ENCODE measurements at regions not wholly inside any gene's neighbourhood (a gene's known extent, or its start where the extent isn't known, plus 50 kb on each side); places are given as distances from the start of the nearest gene placed in this dataset.

GRCh38 chr17:33352526-33352925 lies 59.4 kb upstream of the ASIC2 start:
- DNase-seq = no peak

- no peak for DNase-seq
These were observed 63.2 kb upstream of the ASIC2 start for GRCh38 chr17:33356266-33356665.

GRCh38 chr17:33363475-33363874 lies 70.4 kb upstream of the ASIC2 start:
- DNase-seq = no peak

DNA sequence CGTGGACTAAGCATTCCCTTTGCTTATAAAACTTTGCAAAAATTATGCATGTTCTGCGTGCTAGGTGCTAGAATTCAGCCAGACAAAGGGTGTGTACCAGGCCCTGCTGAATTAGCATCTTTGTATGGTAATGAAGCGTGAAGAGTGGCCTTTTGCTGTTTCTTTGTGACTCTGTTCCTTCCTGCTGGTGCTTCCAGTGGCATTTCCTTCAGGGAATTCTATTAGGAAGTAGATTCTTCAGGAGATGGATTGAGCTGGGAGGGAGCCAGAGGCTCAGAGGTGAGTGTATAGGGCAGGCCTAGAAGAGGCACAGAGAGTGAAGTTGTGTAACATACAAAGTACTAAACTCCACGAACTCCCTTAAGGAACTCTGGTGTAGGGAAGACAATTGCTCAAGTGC lies 73.9 kb upstream of the ASIC2 start:
- DNase-seq = no peak

DNA sequence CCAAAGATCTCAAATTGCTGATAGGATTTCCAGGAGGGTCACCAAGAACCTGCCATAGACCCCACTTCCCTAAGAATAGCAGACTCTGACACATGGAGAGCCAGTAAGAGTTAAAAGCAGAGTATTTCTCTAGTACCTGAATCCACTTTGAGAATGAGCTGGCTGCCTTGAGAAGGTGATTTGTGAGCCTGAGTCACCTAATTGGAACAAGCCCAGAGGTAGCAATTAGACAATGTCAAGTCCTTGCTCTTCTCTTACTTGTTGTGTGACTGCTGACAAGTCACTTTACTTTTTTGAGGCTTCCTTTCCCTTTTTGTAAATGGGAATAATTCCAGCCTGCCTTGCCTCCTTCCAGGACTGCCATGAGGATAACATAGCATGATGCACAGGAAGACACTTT lies 76.1 kb upstream of the ASIC2 start:
- no peak for DNase-seq

DNA sequence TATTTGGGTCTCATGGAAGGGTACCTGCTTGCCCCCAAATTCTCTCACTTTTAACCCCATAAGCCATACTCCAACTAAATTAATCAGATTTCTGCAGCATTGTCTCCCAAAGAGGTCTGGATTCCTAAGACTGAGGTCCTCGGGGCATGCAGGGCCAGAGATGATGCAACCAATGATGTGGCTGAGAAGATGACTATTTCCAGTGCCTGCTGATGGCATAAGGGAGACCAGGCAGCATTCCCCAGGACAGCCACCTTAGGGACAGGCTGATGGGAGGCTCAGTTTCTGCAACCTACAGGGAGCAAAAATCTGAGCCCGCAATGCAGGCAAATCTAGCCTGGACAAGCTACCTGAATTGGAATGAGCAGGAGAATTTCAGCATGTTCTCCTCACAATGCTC lies 76.8 kb upstream of the ASIC2 start:
- DNase-seq = no peak

DNA sequence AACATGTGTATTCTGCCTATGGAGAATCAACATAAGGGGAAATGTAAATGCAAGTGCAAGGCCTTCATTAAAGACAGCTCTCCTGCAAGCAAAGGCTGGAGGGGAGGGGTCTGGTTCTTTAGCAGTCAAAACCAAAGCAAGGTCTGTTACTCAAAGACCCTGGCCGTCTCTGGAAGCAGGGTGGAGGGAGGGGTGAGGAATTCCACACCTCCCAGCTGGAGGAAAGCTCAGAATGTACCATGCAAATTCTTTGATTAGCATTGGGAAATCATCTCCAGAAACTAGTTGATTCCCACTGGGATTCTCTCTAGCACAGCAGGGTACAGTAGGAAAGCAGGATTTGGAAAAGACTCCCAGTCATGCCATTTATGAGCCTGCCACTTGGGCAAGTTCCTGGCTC lies 77.3 kb upstream of the ASIC2 start:
- no peak for DNase-seq

- DNase-seq = no peak
These were observed 78.3 kb upstream of the ASIC2 start for GRCh38 chr17:33371377-33371776.

DNA sequence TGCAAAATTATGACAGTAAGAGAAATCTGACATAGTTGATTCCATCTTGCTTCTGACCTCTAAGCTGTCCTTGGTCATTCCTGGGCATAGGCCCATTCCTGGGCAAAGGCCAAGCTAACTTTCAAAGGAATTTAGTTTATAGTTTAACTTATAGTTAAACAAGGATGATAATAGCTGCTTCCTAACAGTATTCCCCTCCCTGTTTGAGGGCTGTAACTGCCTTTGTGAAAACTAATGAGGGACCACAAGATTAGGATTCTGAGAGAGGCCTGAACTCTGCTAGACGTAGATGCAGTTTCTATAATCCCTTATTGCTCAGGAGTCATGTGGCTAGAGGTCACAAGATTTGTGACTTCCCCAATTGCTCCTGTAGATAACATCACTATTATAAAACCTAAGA lies 80.2 kb upstream of the ASIC2 start:
- no peak for DNase-seq

DNA sequence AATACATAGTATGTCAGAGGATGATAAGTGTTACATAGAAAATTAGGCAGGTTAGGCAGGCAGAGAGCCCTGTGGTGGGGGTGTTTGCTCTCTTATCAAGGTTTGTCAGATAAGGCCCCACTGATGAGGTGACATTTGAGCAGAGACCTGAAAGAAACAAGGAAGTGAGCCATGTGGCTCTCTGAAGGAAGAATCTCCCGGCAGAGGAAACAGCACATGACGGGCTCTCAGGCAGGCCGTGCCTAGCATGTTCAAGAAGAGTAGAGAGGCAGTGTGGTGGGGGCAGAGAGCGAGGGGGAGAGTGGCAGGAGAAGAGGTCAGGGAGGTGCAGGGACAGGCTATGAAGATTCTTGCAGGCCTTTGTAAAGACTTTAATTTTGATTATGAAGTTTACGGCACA lies 82.0 kb upstream of the ASIC2 start:
- no peak for DNase-seq

DNA sequence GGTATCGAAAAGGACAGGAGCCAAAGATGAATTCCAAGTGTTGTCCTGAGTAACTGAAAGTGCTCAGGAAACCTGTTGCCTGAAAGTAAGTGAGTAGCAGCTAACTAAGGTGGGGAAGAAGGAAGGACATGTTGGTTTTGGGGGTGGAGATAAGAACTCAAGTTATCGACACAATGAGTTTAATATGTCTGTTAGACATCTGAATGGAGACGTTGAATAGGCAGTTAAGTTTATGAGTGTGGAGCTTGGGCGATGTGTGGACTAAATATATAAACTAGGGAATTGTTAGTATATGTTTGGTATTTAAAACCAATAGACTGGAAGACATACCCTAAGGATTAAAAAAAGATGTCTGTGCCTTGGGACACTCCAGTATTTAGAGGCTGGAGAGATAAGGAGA lies 82.7 kb upstream of the ASIC2 start:
- no peak for DNase-seq

DNA sequence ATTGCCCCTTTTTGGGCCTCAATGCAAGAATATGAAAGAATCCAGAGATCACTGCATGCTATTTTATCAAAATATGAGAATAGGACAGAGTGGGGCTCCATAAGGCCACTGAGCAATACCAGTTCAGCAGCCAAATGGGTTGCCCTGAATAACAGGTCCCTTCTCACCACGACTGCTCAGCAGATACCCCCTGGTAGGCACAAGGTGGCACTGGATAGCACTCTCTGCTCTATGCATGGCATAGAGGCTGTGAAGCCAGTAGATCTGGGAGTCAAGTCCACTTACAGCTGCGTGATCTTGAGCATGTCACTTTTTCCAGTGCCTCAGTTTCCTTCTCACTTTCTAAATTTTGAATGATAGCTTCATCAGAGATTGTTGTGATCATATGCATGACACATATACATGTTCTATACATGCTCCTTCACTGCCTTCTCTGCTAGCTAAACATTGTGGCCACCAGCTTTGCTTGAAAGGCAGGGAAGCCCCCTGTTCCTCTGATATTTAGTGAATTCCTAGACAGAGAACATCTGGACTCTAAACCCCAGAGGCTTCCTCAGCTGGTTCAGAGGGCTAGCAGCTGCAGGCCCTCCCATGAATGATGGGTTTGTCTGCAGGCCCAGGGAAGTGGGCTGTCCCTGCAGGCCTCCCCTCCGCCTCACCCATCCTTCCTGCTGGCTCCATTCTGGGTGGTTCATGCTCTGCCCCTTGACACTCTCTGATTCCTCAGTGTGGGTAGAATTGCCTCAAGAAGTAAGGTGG lies 84.9 kb upstream of the ASIC2 start:
- DNase-seq = no peak

DNA sequence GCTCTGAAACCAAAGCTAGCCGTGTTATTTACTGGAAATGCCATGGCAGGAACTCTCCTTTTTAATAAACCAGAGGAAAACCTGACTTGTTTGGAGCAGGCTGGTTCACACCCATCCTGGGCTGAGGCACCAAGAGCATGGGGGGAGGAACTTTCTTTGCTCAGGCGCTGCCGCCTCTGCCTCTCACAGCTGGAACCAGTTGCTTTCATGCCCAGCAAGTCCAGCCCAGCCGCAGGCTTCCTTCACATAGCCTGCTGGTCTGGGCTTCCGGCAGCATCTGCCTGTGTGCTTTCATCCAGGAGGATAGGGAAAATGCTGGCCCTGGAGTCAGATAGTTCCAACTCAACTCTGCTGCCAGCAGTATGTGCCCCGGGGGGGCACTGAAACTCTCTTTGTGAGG lies 88.1 kb upstream of the ASIC2 start:
- no peak for DNase-seq

- DNase-seq = no peak
These were observed 90.5 kb upstream of the ASIC2 start for GRCh38 chr17:33383488-33384023.

DNA sequence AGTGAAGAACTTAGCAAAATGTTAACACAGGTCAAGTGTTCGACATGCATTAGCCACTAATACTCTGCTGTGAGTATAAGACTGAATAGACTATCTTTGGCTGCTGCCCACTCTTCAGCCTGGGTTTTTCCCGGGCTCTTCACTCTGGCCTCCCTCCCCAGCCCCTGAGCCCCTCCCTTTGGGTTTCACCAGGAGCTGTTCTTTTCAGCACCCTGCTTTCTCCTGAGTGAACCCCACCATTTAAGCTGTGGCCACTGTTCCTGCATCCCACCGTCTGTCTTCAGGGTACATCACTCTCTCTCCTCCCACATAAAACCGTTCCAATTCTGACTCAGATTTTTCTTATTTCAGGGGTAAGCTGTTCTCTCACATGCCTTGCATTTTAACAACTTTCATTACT lies 92.0 kb upstream of the ASIC2 start:
- DNase-seq = no peak

- DNase-seq = no peak
These were observed 92.6 kb upstream of the ASIC2 start for GRCh38 chr17:33385713-33386112.

- no peak for DNase-seq
These were observed 94.3 kb upstream of the ASIC2 start for GRCh38 chr17:33387406-33387805.

- DNase-seq = no peak
These were observed 96.5 kb upstream of the ASIC2 start for GRCh38 chr17:33389504-33390135.

DNA sequence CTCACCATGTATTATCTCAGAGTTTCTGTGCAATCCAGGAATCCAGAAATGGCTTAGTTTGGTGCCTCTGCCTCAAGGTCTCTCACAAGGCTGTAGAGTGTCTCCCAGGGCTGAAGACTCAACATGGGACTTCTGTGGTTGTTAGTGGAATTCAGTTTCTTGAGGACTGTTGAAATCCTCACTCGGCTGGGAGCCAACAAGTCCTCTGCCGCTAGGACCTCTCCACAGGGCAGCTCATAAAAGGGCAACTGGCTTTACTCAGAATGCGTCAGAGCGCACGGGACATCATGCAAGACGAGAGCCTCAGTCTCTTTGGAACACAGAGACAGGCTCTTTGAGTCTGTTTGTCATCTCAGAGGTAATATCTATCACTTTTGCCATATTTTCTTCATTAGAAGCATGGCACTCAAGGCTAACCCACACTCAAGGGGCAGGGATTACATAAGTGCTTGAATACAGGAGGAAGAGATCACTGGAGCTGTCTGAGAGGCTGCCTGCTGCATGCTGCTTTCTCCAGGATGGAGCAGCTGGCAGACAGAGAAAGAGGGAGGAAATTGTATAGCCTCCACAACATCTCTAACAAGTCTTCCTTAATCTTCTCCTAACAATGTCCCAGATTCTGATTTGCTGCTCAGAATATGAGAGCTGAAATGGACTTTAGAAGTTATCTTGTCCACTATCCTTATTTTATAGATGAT lies 97.5 kb upstream of the ASIC2 start:
- DNase-seq = no peak

DNA sequence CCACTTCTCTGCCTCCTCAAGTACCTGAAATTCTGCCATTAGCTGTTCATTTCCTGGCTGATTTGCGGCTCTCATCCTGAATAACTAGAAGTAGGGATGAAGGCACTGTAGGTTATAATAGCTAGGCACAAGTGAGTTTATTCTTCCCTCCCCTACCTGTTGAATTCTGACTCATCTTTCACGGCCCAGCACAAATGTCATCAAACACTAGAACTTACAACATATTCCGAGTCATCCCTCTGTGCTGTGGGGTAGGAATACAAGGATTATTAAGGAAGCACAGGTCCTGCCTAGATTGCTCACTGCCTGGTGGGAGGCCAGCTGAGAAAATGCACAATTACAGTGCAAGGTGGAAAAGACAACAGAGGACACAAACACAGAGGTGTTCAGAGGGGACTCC lies 103.7 kb upstream of the ASIC2 start:
- DNase-seq = no peak

- DNase-seq = no peak
These were observed 105.3 kb upstream of the ASIC2 start for GRCh38 chr17:33398386-33398785.

DNA sequence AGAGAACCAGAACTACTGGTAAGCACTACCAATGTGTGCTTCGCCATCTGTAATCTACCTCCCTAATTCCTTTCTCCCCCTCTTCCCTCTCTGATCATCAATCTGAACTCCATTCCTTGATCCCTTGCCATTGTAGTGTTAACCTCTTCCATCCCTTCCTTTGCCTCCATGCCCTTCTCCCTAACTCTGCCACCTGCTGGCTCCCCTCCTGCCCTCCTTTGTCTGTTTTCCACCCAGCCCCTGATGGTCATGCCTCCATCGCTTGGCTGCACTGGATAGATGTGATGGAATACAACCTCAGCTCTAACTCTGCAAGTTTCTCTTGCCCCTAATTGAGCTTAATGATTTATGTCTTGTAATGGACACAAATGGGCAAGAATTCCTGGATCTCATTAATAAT lies 108.2 kb upstream of the ASIC2 start:
- no peak for DNase-seq

DNA sequence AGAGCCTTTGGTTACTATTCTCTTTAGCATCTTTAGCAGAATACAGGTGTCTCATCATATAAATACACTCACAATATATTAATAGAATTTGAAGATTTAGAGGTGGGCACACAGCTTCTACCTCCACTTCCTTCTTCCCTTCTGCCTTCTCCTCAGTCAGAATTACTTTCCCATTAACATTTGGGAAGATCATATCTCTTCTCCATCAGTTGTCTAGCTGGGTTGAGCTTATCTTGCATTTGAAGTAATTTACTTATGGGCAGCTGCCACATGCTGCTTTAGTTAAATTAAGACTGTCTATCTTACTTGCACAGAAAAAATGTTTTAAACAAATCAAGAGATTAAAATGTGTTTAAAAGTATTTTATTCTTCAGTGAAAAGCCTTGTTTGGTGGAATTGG lies 110.1 kb upstream of the ASIC2 start:
- no peak for DNase-seq
